ENCODE measurements at regions not wholly inside any gene's neighbourhood (a gene's known extent, or its start where the extent isn't known, plus 50 kb on each side); places are given as distances from the start of the nearest gene placed in this dataset.
"Not testable (repeated sequence)": the region's sequence is repeated elsewhere in the genome, so short reads cannot be mapped to it uniquely, and the experiment has no call there.

- DNase-seq, result no peak
These were observed 105.4 kb upstream of the TLK1 start for GRCh38 chr2:171266102-171266501.

DNA sequence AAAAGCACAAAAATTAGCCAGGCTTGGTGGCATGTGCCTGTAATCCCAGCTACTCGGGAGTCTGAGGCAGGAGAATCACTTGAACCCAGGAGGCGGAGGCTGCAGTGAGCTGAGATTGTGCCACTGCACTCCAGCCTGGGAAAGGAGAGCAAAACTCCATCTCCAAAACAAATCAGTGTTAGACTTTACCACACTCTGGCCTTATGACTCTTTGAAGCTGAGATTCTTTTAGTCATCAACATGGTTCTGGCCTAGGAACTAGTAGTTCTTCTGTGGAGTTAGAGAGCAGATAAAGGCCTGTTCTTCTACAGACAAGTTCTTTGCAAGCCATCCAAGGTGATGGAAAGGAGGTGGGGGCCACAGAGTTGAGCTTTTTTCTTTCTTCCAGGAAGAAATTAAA is 100.8 kb upstream of the TLK1 start:
- not testable (repeated sequence) for DNase-seq

GRCh38 chr2:171260471-171261424 is 100.1 kb upstream of the TLK1 start:
- DNase-seq, result no peak

DNA sequence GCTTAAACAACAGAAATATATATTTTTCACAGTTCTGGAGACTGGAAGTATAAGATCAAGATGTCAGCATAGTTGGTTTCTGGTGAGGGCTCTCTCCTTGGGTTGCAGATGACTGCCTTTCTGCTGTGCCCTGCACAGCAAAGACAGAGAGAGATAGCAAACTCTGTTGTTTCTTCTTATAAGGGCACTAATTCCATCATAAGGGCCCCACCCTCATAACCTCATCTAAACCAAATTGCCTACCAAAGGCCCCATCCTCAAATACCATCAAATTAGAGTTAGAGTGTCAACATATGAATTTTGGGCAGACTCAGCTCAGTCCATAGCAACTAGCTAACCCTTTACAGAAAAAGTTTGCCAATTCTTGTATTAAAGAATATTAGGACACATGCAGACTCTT is 94.0 kb upstream of the TLK1 start:
- no peak for DNase-seq

DNA sequence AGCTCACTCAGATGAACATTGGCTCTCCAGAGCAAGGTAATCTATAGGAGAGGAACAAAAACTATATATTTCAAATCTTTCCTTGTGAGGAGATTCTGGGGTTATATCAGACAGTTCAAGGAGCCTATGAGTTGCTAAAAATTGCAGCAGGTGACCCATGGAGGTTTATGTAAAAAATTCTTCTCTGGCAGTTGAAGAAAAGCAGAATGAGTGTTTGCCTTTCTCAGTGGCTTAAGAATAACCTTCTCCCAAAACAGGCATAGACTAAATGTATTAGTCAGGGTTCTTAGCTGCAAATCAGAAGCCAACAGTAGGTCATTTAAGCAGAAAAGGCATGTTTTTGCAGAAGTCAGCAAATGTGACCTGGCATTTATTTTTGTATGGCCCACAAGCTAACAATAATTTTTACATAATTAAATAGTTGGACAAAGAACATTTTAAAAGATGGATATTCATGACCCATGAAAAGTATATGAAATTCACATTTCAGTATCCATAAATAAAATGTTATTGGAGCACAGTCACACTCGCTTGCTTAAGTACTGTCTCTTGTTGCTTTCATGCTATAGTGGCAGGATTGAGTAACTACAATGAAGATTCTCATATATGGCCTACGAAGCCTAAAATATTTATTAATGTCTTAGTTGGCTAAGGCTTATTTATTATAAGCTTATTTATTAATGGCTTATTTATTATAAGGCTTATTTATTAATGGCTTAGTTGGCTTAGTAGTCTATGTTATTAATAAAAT is 93.4 kb upstream of the TLK1 start:
- no peak for DNase-seq

DNA sequence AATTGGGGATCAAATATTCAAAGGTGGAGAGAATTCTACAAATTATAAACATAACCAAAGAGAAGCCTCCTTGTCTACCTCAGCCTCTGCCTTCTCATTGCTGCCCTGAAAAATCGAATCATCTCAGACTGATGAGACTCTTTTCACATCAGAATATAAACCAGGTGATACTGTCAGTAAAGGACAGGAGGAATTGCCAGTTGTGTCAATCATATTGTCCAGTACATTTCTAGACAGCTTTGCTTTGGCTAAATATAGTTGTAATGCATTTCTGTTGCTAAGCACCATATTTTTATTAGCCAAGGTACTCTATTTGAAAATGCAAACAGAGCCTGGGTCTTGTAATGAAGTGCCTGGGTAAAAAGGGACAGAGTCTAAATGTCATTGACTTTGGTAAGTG is 92.6 kb upstream of the TLK1 start:
- DNase-seq, result no peak

DNA sequence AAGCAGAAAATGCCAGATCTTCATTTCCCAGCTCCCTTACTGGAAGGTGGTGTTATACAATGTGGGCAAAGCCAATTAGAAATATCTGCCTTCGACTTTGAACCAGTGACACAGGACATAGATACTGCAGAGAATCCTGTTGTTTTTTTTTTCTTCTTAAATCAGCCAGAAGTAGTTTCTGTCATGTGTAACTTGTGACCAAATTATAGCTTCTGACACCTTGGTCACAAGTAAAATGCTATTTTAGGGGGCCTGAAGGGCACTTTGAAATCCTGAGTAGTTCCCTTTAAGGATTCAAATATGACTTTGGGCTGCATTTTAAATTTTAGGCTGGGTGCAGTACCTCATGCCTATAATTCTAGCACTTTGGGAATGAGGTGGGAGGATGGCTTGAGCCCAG is 89.0 kb upstream of the TLK1 start:
- no peak for DNase-seq

- no peak for DNase-seq
These were observed 87.3 kb upstream of the TLK1 start for GRCh38 chr2:171247741-171248662.

DNA sequence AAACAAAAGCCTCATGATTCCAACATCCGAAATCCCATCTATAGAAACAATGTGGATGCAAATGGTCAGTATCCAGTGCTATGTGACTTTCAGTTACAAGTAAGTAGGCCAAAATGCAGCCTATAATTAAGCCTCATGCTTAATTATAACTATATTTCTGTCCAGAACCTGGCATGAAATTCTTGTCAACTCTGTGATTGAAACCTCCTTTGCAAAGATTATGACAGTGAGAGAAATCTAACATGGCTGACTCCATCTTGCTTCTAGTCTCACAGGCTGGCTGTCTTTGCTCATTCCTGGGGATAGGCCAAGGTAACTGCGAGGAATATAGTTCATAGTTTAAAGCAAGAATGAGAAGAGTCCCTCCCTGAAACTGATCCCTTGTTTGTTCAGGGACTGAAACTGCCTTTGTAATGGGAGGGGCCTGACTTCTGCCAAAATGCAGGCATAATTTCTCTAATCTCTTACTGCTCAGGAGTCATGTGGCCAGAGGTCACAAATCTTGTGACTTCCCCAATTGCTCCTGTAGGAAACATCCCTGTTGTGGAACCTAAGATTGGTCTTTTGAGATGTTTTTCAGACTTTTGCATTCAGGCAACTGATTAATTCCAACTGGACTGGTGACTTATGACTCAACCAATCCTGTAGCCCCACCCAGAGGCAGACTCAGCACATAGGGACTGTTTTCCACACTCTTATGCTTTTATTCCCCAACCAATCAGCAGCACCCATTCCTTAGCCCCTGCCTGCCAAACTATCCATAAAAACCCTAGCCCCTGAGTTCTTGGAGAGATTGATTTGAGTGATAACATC is 84.5 kb upstream of the TLK1 start:
- DNase-seq, result no peak

- DNase-seq, result no peak
These were observed 83.8 kb upstream of the TLK1 start for GRCh38 chr2:171244466-171244969.

DNA sequence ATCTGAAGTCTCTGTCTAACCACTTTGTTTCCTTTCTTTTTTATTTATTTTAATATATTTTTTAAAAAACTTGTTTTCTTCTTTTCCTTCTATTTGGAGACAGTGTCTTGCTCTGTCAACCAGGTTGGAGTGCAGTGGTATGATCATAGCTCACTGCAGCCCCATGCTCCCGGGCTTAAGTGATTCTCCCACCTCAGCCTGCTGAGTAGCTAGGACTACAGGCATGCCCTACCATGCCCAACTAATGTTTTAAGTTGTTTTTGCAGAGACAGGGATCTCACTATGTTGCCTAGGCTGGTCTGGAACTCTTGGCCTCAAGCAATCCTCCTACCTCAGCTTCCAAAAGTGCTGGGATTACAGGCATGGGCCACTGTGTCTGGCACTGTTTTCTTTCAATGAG is 81.1 kb upstream of the TLK1 start:
- no peak for DNase-seq

- DNase-seq, result no peak
These were observed 78.3 kb upstream of the TLK1 start for GRCh38 chr2:171238946-171239345.

DNA sequence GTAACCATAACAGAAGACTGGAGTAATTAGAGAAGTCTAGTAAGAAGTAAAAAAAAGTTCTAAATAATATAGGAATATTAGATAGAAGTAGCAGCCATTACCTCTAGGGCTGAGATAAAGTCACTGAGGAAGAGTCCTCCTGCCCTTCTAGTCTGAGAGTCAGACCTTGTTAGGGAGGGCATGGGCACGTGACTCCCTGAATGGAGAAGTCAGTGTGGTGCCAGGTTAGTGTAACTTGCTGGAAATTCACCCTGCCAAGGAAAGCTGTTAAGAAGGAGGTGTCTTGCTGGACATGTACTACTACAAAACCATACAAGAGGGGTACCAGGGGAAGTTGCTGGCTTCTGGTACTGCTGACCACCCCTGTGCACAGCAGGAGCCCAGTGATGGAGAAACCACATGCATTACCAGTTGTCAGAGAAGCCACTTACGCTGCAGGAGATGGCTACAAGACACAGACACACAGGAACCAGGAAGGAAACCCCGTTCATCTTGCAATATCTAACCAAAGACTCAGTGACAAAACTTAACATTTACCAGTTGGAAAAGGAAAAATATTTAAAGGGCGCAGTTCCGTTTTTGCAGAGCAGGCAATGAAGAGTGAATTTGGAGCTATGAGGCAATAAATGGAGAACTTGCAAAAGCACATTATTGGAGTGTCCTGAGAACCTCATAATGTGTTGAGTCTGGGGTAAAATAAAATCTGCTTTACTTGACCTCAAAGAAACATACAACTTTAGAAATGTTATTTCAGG is 77.2 kb upstream of the TLK1 start:
- DNase-seq, result no peak

GRCh38 chr2:171235262-171235881 is 74.7 kb upstream of the TLK1 start:
- no peak for DNase-seq

DNA sequence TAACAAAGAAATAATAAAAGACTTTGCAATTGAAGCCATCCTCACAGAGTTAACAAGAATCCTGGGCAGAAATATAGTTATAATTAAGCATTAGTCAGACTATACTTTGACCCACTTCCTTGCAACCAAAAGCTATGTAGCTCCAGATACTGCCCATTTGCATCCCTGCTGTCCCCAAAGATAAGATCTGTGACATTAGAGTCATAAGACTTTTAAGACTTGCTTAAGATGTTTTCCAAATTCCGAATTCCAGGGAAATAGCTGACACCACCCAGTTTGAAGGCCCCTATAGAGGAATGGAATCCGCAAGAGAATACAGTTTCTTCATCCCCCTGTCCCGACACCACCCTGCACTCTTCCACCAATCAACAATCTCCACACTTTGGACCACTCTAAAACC is 69.5 kb upstream of the TLK1 start:
- DNase-seq, result no peak

- no peak for DNase-seq
These were observed 68.1 kb upstream of the TLK1 start for GRCh38 chr2:171228826-171229225.

DNA sequence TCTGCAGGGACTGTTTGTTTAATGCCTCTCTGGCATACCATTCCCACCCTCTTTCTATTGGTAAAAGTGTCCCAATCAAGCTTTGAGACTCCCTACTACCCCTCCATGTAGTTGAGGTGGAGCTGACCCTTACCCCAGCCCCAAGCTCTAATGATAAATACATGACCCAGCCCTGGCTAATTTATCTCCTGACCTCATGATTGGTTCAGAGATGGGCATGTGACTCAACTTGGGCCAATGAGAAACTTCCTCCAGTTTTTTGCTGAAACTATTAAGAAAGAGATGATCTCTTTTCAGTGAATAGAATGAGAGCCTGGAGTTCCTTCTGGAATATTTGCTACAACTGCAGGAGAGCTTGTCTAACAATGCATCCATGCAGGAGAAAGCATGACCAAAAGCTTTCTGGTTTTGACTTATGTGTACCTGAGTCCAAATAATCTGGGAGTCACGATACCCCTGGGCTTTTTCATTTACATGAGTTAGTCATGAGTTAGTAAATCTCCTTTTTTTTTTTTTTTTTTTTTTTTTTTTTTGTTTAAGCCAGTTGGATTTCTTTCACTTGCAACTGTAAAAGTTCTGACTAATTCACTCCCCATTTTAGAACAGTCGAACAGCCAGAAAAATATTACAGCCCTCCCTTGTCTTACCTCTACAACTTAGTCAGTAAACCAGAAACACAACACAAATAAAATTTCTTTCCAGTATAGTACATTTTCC is 66.5 kb upstream of the TLK1 start:
- no peak for DNase-seq

DNA sequence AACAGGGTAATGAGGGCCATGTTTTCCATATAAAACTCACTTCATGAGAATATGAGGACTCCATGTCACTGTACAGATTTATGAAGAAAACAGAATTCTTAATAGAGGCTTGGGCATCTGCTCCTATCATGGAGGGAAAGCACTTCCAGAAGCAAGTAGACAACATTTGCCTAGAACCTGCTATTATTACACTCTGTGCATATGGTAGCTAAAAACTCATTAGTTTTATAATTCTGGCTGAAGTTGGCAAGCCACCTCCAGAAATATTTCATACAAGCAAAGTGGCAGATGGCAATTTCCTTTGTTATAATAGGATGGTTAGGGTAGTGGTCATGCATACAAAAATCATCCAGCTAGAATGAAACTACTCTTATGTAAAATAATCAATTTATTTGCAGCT is 65.8 kb upstream of the TLK1 start:
- peak in 1 of 2 donors; percentile 38 for DNase-seq

- DNase-seq, result no peak
These were observed 65.3 kb upstream of the TLK1 start for GRCh38 chr2:171225989-171226388.

All from hippocampal formation (tissue), 2 donors.